ENCODE measurements at regions not wholly inside any gene's neighbourhood (a gene's known extent, or its start where the extent isn't known, plus 50 kb on each side); places are given as distances from the start of the nearest gene placed in this dataset.

DNA sequence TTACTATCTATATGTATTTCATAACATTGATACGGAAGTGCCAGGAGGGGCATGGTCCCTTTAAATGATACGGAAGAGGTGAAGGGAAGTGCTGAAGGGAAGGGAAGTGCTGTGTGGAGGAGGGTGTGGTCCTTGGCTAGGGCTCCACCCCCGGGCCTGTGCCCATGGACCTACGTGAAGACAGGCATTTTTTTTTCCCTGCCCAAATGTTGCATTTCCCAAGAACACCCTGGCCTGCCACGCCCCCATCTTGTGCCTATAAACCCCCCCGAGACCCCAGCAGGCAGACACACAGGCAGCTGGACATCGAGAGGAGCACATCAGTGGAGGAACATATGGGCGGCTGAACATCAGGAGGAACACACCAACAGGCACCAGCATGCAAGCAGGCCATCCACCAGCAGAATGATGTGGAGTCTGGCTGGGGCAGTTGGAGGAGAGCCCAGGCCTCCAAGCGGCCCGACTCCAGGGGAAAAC lies 134.1 kb downstream of the SLC41A2 start (continued):
- TF ChIP-seq REST (IDR thresholded peaks at IDR 0.05), result no peak

GRCh38 chr12:104822941-104823340 lies 135.1 kb downstream of the SLC41A2 start:
- Histone ChIP-seq H3K4me1 (ENCODE audit: control insufficient read depth in 4 of 4, insufficient read depth in 4 of 4, low read length in 3 of 4) (no peaks in the 10 kb centered on the region), H3K36me3 (ENCODE audit: control insufficient read depth in 4 of 4, insufficient read depth in 3 of 4, low read depth in 1 of 4, low read length in 3 of 4) (peaks cover 5 to 17% (median 12%) of the 10 kb centered on the region in 4 donors), H3K27me3 (ENCODE audit: control insufficient read depth in 4 of 4, insufficient read depth in 4 of 4, low read length in 3 of 4) (no peaks in the 10 kb centered on the region), H3K9ac (ENCODE audit: low read depth in 1 of 2, low read length in 2 of 2) (no peak overlapping the region), H3K27ac (ENCODE audit: low read depth in 1 of 2, low read length in 2 of 2) (no peak overlapping the region), H3K9me3 (ENCODE audit: control insufficient read depth in 4 of 4, low read length in 3 of 4) (peaks cover 0 to 10% (median 7%) of the 10 kb centered on the region in 4 donors), H3K4me3 (ENCODE audit: low read depth in 1 of 3, low read length in 3 of 3) (no peak overlapping the region)
- DNase-seq (ENCODE audit: low spot score), result no peak
- TF ChIP-seq JUND (IDR thresholded peaks at IDR 0.05) (no peak), ATF3 (IDR thresholded peaks at IDR 0.05) (no peak), EGR1 (IDR thresholded peaks at IDR 0.05; ENCODE audit: low read depth in 2 of 2) (no peak), HNF4A (conservative IDR thresholded peaks at IDR 0.05) (no peak)
- TF ChIP-seq, protein P1, sequence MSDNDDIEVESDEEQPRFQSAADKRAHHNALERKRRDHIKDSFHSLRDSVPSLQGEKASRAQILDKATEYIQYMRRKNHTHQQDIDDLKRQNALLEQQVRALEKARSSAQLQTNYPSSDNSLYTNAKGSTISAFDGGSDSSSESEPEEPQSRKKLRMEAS (IDR thresholded peaks at IDR 0.05), result no peak

GRCh38 chr12:104816845-104817503 lies 141.1 kb downstream of the SLC41A2 start:
- Histone ChIP-seq H3K4me3 (ENCODE audit: low read depth in 1 of 3, low read length in 3 of 3) (no peak overlapping the region), H3K9ac (ENCODE audit: low read depth in 1 of 2, low read length in 2 of 2) (no peak overlapping the region), H3K27ac (ENCODE audit: low read depth in 1 of 2, low read length in 2 of 2) (no peak overlapping the region), H3K4me1 (ENCODE audit: control insufficient read depth in 4 of 4, insufficient read depth in 4 of 4, low read length in 3 of 4) (no peaks in the 10 kb centered on the region), H3K36me3 (ENCODE audit: control insufficient read depth in 4 of 4, insufficient read depth in 3 of 4, low read depth in 1 of 4, low read length in 3 of 4) (peaks cover 5 to 19% (median 9%) of the 10 kb centered on the region in 4 donors), H3K9me3 (ENCODE audit: control insufficient read depth in 4 of 4, low read length in 3 of 4) (no peaks in the 10 kb centered on the region), H3K27me3 (ENCODE audit: control insufficient read depth in 4 of 4, insufficient read depth in 4 of 4, low read length in 3 of 4) (no peaks in the 10 kb centered on the region)
- DNase-seq (ENCODE audit: low spot score), result no peak
- 96% methylated on average over 4 of the region's 4 CpGs for WGBS
- TF ChIP-seq YY1 (IDR thresholded peaks at IDR 0.05), result no peak
- TF ChIP-seq, protein P2, sequence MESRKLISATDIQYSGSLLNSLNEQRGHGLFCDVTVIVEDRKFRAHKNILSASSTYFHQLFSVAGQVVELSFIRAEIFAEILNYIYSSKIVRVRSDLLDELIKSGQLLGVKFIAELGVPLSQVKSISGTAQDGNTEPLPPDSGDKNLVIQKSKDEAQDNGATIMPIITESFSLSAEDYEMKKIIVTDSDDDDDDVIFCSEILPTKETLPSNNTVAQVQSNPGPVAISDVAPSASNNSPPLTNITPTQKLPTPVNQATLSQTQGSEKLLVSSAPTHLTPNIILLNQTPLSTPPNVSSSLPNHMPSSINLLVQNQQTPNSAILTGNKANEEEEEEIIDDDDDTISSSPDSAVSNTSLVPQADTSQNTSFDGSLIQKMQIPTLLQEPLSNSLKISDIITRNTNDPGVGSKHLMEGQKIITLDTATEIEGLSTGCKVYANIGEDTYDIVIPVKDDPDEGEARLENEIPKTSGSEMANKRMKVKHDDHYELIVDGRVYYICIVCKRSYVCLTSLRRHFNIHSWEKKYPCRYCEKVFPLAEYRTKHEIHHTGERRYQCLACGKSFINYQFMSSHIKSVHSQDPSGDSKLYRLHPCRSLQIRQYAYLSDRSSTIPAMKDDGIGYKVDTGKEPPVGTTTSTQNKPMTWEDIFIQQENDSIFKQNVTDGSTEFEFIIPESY (IDR thresholded peaks at IDR 0.05), result no peak
- TF ChIP-seq EGR1 (IDR thresholded peaks at IDR 0.05; ENCODE audit: low read depth in 2 of 2), result no peak
- TF ChIP-seq ATF3 (IDR thresholded peaks at IDR 0.05), result no peak
- TF ChIP-seq FOXA2 (IDR thresholded peaks at IDR 0.05), result no peak
- TF ChIP-seq JUND (IDR thresholded peaks at IDR 0.05), result no peak
- TF ChIP-seq SP1 (IDR thresholded peaks at IDR 0.05), result no peak
- no peak for TF ChIP-seq REST (IDR thresholded peaks at IDR 0.05)
- no peak for TF ChIP-seq FOXA1 (IDR thresholded peaks at IDR 0.05)
- TF ChIP-seq NR2F2 (IDR thresholded peaks at IDR 0.05), result no peak
- TF ChIP-seq CTCF (IDR thresholded peaks at IDR 0.05; ENCODE audit: low read depth, low read length, missing input control), result no peak
- no peak for TF ChIP-seq RXRA (IDR thresholded peaks at IDR 0.05)
- TF ChIP-seq GABPA (IDR thresholded peaks at IDR 0.05 in 1 of 2, conservative IDR thresholded peaks at IDR 0.05 in 1 of 2), result no peak
- TF ChIP-seq, protein P1 (IDR thresholded peaks at IDR 0.05), result no peak
- no peak for TF ChIP-seq HNF4A (conservative IDR thresholded peaks at IDR 0.05)
- TF ChIP-seq RAD21 (IDR thresholded peaks at IDR 0.05), result no peak
- TF ChIP-seq TAF1 (conservative IDR thresholded peaks at IDR 0.05), result no peak

Data from liver (tissue), 8 donors.